ENCODE measurements at regions not wholly inside any gene's neighbourhood (a gene's known extent, or its start where the extent isn't known, plus 50 kb on each side); places are given as distances from the start of the nearest gene placed in this dataset.

DNA sequence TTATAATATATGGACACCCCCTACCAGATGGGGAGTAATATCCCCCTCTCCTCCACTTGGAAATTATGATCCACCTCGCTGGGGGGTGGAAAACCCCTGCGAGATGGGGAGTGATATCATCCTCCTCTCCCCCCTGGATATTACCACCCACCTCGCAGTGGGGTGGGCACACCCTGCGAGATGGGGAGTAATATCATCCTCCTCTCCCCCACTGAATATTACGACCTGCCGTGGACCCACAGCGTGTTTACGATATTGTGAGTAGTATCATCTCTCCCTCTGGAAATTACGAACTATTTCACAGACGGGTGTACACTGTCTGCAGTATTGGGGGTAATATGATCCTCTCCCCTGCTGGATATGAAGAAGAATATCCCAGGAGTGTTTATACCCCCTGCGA is 228.3 kb upstream of the WSCD1 start:
- no peaks in the 10 kb centered on the region for H3K27me3 Mint-ChIP-seq (ENCODE audit: unreplicated experiment)
- no TSS peak for BruUV-seq (replicated peaks)
- CTCF ChIA-PET: no interaction called here

DNA sequence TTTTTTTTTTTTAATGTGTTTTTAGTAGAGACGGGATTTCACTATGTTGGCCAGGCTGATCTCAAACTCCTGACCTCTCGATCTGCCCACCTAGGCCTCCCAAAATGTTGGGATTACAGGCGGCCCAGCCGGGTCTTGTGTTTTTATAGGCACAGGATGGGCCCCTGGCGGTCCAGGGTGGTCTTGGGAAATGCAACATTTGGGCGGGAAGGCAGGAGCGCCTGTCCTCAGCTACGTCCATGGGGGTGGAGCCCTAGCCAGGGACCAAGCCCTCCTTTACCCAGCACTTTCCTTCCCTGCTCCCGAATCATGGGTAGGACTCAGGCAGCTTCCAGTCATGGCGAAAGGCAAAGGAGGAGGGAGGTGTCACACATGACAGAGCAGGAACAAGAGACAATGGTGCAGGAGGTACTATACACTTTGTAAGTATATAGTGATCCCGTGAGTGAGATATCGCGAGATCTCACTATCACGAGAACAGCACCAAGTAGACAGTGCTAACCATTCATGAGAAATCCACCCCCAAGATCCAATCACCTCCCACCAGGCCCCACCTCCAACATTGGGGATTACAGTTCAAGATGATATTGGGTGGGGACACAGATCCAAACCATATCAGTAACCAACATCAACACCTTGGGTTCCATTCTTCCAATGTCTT is 226.7 kb upstream of the WSCD1 start:
- TF ChIP-seq, protein P1, sequence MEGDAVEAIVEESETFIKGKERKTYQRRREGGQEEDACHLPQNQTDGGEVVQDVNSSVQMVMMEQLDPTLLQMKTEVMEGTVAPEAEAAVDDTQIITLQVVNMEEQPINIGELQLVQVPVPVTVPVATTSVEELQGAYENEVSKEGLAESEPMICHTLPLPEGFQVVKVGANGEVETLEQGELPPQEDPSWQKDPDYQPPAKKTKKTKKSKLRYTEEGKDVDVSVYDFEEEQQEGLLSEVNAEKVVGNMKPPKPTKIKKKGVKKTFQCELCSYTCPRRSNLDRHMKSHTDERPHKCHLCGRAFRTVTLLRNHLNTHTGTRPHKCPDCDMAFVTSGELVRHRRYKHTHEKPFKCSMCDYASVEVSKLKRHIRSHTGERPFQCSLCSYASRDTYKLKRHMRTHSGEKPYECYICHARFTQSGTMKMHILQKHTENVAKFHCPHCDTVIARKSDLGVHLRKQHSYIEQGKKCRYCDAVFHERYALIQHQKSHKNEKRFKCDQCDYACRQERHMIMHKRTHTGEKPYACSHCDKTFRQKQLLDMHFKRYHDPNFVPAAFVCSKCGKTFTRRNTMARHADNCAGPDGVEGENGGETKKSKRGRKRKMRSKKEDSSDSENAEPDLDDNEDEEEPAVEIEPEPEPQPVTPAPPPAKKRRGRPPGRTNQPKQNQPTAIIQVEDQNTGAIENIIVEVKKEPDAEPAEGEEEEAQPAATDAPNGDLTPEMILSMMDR (IDR thresholded peaks at IDR 0.05; ENCODE audit: unreplicated experiment): no peak
- H3K27me3 Mint-ChIP-seq (ENCODE audit: unreplicated experiment): no peaks in the 10 kb centered on the region
- DNase-seq: no peak
- BruUV-seq (replicated peaks): no TSS peak
- H3K9me3 Mint-ChIP-seq (ENCODE audit: low read depth, unreplicated experiment): no peaks in the 10 kb centered on the region
- H3K36me3 Mint-ChIP-seq (ENCODE audit: insufficient read depth, unreplicated experiment): no peaks in the 10 kb centered on the region
- intact Hi-C loops (cut with micrococcal nuclease; ENCODE audit: unreplicated experiment): no loop called here
- H3K27ac Mint-ChIP-seq (ENCODE audit: unreplicated experiment): no peak overlapping the region
- CTCF ChIA-PET: no interaction called here
- no peaks in the 10 kb centered on the region for H3K4me1 Mint-ChIP-seq (ENCODE audit: low read depth, unreplicated experiment)
- no peak overlapping the region for H3K4me3 Mint-ChIP-seq (ENCODE audit: low read depth, unreplicated experiment)

More for the DNA sequence above, 228.3 kb upstream of the WSCD1 start:
- TF ChIP-seq, protein P1 (IDR thresholded peaks at IDR 0.05; ENCODE audit: unreplicated experiment): no peak
- H3K4me3 Mint-ChIP-seq (ENCODE audit: low read depth, unreplicated experiment): no peak overlapping the region
- peaks cover 9% of the 10 kb centered on the region for H3K4me1 Mint-ChIP-seq (ENCODE audit: low read depth, unreplicated experiment)
- intact Hi-C loops (cut with micrococcal nuclease; ENCODE audit: unreplicated experiment): no loop called here
- H3K36me3 Mint-ChIP-seq (ENCODE audit: insufficient read depth, unreplicated experiment): peaks cover 6% of the 10 kb centered on the region
- no peaks in the 10 kb centered on the region for H3K9me3 Mint-ChIP-seq (ENCODE audit: low read depth, unreplicated experiment)
- no peak for DNase-seq
- no peak overlapping the region for H3K27ac Mint-ChIP-seq (ENCODE audit: unreplicated experiment)

DNA sequence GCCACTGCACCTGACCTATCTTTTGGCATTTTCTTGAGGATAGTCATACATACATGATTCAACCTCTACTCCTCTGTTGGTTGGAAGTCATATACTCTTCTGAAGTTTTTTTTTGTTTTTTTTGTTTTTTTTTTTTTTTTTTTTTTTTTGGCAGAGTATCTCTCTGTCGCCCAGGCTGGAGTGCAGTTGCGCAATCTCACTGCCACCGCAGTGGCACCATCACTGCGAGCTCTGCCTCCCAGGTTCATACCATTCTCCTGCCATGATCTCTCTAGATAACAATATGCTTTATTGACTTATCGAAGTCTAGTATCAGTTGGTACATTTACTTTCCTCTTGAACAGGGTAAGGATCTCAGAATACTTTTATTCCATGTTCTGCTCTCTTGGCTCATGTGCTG is 224.2 kb upstream of the WSCD1 start:
- Mint-ChIP-seq H3K27me3 (ENCODE audit: unreplicated experiment) (no peaks in the 10 kb centered on the region), H3K4me3 (ENCODE audit: low read depth, unreplicated experiment) (no peak overlapping the region), H3K9me3 (ENCODE audit: low read depth, unreplicated experiment) (no peaks in the 10 kb centered on the region), H3K27ac (ENCODE audit: unreplicated experiment) (no peak overlapping the region), H3K36me3 (ENCODE audit: insufficient read depth, unreplicated experiment) (no peaks in the 10 kb centered on the region), H3K4me1 (ENCODE audit: low read depth, unreplicated experiment) (no peaks in the 10 kb centered on the region)
- intact Hi-C loops (cut with micrococcal nuclease; ENCODE audit: unreplicated experiment): no loop called here
- no TSS peak for BruUV-seq (replicated peaks)
- CTCF ChIA-PET: no interaction called here
- TF ChIP-seq, protein P1 (IDR thresholded peaks at IDR 0.05; ENCODE audit: unreplicated experiment): no peak
- DNase-seq: no peak

DNA sequence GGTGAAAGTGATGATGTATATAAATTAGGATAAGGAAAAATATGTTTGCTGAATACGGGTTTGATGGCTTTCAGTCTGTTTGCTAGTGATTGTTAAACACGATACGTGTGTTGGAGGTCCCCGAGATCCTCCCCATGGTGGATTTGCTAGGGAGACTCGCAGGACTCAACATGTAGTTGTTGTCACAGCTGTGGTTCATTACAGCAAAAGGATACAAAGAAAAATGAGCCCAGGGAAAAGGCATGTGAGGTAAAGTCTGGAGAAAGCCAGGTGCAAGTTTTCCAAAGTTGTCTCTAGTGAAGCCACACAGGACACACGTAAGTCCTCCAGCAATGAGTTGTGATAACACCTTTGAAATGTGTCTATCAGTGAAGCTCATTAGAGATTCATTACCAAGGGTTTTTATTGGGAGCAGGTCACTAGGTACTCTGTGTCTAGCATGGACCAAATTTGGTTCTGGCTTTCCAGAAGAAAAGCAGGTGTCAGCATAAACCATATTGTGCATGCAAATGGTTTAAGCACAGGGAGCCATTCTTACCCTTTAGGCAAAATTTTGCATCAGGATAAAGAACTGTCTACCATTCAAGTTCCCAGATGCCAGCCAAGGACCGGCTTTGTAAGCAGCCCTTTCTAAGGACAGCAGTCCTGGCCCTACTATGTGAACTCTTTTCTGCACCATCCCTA is 215.2 kb upstream of the WSCD1 start:
- no peak for DNase-seq
- no peak overlapping the region for H3K4me3 Mint-ChIP-seq (ENCODE audit: low read depth, unreplicated experiment)
- no peaks in the 10 kb centered on the region for H3K36me3 Mint-ChIP-seq (ENCODE audit: insufficient read depth, unreplicated experiment)
- peaks cover 3% of the 10 kb centered on the region for H3K9me3 Mint-ChIP-seq (ENCODE audit: low read depth, unreplicated experiment)
- H3K4me1 Mint-ChIP-seq (ENCODE audit: low read depth, unreplicated experiment): no peaks in the 10 kb centered on the region
- H3K27me3 Mint-ChIP-seq (ENCODE audit: unreplicated experiment): no peaks in the 10 kb centered on the region
- BruUV-seq (replicated peaks): no TSS peak
- no peak overlapping the region for H3K27ac Mint-ChIP-seq (ENCODE audit: unreplicated experiment)
- CTCF ChIA-PET: no interaction called here
- intact Hi-C loops (cut with micrococcal nuclease; ENCODE audit: unreplicated experiment): no loop called here
- TF ChIP-seq, protein P1 (IDR thresholded peaks at IDR 0.05; ENCODE audit: unreplicated experiment): no peak
